GM21529 (cell line): ENCODE measurements at regions not wholly inside any gene's neighbourhood (a gene's known extent, or its start where the extent isn't known, plus 50 kb on each side); places are given as distances from the start of the nearest gene placed in this dataset.
"Not testable (repeated sequence)": the region's sequence is repeated elsewhere in the genome, so short reads cannot be mapped to it uniquely, and the experiment has no call there.

ENCODE experiments used
- ATAC-seq: cut with Tn5 transposase; IDR thresholded peaks from one replicate; pipeline ENCODE4 v1.9.1; 2021; ENCODE audit not compliant: unreplicated experiment

DNA sequence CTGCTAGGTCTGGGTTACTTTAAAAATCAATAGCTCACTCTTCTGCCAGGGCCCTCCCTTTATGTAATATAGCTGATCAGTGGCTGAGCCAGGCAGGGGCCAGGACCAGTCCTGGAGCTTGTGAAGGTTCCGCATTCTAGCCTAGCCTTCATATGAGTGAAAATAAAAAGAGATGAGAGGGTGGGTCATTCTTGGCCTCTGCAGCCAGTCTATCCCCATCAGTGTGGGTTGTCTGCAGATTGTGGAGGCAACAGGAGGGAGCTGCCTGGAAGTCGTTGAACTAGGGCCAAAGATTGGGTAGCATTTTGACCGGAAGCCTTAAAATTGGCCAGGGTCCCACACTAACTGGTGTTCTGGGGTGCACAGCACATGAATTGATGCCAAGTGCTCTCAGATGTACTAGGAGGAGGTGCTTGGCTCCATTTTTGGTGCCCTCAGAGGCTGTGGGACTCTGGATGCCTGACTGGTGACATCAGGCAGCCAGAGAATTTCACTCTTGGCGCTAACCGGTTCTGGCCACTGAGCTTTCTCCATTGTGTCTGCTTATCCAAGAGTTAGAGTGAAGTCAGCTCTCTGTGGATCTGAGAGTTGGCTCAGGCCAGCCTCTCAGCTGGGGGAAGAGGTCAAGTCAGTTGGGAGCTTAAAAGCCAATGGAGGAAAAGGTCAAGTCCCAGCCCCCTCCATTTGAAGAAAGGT is 66.5 kb upstream of the IKBKE start:
- not testable (repeated sequence) for ATAC-seq

DNA sequence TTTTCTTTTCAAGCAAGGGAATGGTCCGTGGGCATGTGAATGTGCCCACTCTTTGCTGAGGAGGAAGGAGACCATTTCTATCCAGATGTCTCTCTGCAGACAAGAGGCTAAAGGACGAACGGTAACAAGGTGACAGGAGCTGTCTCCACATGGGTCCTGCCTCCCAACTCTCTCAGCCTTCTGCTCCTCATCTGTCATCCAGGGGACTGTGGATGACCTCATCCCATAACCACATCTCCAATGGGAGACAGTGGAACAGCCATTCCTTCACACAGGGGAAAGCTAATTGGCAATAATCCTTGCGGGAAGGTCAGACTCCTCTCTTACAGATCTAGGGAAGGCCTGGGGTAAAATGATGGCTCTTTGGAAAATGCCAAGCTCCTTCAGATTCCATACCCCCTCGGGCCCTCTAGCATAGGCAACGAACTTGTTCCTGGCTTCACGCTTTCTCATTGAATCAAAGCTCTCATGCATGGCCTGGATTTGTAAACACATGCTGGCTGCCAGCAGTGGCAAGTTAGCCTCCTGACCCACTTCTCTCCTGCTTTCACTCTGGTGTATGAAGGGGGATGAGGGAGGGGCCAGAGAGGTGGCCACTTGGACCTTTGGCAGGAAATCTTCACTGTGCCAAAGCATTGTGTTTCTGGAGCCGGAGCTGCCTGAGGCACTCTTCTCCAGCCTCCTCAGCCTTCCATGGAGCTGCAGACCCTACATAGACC is 65.8 kb upstream of the IKBKE start:
- not testable (repeated sequence) for ATAC-seq

DNA sequence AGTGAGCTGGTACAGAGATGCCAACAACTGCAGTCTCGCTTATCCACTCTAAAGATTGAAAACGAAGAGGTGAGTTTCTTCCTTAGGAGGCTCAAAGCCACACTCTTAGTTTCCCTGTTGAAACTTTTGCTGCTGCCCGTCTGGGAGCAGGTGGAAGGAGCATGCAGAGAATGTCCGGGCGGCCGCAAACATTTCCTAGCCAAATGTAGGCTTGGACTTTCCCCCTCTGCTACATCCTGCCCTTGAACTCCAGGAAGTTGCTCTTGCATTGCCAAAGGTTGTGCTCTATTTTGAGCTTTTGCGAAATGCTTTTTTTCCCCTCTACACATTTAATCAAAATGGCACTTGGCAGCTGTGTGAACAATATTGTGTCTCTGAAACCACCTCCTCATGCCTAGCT is 65.0 kb upstream of the IKBKE start:
- not testable (repeated sequence) for ATAC-seq

DNA sequence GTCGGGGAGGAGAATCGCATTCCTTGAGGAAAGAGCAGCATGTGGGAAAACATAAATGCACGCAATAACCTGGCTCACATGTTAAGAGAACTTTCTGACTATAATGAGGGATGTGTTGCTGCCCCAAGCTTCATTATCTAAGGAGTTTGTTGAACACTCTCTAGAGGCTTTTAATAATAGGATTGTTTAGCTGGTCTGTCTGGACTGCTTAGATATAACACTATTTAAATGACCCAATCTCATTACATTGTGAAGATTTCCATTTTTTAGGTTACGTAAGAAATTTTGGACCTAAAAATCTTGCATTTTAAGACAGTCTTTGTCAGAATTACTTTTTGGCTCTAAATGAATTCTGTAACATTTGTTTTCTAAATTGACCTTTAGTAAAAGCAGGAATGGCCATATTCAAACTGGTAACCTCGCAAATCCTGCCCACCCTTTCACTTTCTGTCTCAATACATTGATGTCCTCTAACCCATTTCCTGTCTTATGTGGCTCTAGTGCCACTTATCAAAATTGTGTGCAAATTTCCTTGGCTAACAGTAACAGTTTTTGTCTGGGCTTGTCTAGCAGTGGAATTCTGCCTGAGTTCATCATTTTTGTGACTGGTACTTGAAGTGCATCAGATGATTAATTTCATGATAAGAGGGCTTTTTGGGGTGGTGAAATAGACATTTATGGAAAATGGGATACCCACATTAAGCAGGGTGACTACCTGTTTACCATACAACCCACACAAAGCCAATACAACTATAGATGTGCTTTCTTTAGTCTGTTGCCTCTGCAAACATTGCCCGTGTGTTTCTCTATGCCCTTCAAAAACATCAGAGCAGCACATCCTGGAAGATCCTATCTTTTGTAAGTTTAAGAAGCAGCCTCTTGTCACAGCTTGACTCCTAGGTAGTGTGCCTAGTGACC is 61.6 kb upstream of the IKBKE start:
- not testable (repeated sequence) for ATAC-seq

DNA sequence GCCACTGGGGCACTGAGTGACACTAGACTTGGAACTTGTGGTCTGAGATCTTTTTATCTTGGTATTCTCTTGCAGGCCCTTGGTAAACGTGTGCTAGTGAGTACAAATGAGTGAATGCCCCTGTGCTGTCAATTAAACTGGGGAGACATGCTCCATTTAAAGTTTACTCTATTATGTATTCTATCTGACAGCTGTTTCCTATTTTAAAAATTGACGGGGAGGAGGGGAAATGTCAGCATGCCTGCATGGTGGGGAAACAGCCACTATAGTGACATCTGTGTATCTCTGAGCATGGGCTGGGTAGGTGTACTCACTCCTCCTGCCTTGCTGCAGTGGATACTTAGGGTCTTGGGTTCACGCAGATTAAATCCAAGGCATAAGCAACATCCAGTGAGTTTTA is 59.0 kb upstream of the IKBKE start:
- ATAC-seq = no peak

DNA sequence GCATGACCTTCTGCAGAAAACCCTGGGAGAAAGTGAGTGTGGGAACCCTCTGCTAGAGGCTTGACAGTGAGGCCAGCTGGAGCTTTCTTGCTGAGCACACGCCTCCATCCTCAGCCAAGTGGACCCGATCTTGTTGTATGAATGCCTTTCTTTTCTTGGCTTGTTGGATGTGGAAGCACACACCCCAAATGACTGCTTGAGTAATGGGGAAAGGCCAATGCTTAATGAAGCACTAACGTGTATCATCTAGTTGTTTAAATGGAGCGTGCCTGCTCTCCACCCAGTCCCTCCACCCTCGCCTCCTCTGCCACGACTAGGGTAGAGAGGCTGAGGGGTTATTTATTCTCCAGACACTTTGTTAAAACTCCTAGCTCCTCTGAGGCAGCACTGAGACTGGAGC is 54.3 kb upstream of the IKBKE start:
- ATAC-seq = no peak

DNA sequence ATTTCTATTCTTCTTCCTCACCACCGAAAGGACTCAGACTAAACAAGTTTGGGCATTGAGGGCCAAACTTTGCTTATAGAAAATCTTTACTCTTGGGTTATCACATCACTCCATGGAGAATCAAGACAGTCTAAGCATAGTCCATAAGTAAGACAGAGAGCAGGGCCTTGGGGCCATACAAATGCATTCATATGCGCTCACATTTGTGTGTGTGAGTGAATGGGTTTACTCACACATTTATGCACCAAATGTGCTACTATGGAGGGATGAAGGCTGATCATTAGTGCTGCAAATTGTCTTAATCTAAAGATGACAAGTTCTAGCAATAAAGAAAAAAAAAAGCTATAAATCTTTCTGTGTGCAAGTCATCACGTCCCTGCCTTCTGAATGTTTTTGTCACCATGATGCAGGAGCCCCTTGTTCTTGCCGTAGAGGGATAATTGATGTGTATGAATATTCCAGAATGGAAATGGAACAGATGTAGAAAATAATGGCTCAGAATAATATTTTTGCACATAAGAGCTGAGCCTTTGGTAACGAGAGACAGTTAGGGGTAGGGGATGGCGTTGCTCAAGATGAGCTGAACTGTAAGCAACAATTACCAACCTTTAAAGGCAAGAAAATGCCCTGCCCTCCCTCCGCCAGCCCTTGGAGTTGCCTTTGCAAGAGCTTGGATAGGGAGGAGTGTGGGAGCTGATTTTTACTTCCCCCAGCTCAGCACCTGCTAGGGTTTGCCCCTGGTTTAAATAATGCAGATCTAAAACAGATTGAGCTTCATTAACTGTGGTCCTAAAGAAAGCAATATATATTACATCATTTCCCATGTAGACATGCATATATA is 52.3 kb upstream of the IKBKE start:
- no peak for ATAC-seq

DNA sequence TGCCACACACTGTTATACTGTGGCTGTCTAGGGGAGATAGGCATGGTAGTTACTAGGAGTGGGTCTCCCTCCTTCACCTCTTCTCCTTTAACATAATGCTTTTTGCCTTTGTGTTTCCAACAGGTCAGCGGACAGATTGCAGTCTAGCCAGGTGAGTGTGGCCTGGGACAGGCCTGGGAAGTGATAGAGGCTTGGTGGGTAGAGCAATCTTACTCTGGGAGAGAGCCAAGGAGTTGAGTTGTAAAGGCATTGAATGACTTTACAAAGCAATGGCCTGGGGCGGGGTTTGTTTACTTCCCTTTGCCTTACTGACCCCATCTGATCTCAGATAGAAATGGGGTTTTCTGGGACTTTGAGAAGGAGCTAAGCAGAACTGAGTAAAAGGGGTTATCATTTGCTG is 51.0 kb upstream of the IKBKE start:
- no peak for ATAC-seq

DNA sequence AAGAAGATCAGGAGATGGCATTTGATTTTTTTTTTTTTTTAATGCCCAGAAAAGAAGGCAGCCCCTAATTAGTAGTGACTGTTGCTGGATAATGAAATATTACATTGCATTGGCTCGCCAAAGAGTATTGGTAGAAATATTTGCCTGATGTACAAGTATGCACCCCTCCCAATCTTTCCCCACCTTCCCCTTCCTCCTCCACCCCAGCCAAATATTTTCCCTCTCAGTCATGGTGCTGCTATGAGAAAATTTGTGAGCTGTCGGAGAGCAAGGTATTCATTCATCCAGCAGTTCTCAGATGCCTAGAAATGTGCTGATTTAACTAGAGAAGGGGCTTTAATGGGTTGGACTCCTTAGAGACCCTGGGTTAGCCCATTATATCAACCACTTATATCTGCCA is 50.5 kb upstream of the IKBKE start:
- ATAC-seq = no peak

DNA sequence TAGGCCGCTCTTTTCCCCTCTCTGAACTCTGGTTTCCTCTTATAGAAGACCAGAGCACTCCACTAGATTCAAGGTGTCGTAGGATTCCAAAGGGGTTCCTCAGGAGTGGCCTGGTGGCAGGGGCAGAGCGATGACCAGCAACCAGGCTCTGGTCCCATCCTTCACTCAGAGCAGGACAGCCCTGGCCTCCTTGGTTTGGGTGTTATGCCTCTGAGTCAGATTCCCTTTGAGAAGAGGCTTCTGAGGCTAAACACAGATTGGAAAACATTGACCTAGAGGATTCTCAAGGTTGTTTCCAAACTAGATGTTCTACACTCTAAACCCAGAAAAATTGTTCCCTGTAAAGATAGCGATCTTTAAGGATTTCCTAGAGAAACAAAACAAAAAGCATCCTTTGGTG is 49.8 kb upstream of the IKBKE start:
- ATAC-seq = no peak
